Stimulated activated effector memory CD8-positive, alpha-beta T cell treated with anti-CD3 and anti-CD28 coated beads, Interleukin-12 subunit alpha, Interleukin-12 subunit beta, amount 100 ng/mL, for 72 hours (primary cell): ENCODE measurements at regions not wholly inside any gene's neighbourhood (a gene's known extent, or its start where the extent isn't known, plus 50 kb on each side); places are given as distances from the start of the nearest gene placed in this dataset.
A peak's percentile ranks its signal among the peaks of the same experiment; 100 is the strongest.

Source experiments
- ATAC-seq: fragments of 150-1000 bp; cut with Tn5 transposase; 2 replicates; pipeline ENCODE4 v1.10.0; 2021
- DNase-seq, 2 donors: peaks; one replicate each; pipeline ENCODE4 v3.0.0; 2021 to 2022; ENCODE audit warnings: low spot score in 2 of 2
- H3K27ac Mint-ChIP-seq: one replicate; pipeline ENCODE4 v1.8.0; 2022; ENCODE audit warnings: mild to moderate bottlenecking, mixed read lengths
- H3K36me3 Mint-ChIP-seq: one replicate; pipeline ENCODE4 v1.8.0; 2022; ENCODE audit warnings: mild to moderate bottlenecking, mixed read lengths
- H3K4me1 Mint-ChIP-seq: one replicate; pipeline ENCODE4 v1.8.0; 2022; ENCODE audit warnings: mixed read lengths
- H3K4me3 Mint-ChIP-seq: one replicate; pipeline ENCODE4 v1.8.0; 2022; ENCODE audit warnings: mild to moderate bottlenecking, mixed read lengths
- H3K9me3 Mint-ChIP-seq: one replicate; pipeline ENCODE4 v1.8.0; 2022; ENCODE audit warnings: mixed read lengths

DNA sequence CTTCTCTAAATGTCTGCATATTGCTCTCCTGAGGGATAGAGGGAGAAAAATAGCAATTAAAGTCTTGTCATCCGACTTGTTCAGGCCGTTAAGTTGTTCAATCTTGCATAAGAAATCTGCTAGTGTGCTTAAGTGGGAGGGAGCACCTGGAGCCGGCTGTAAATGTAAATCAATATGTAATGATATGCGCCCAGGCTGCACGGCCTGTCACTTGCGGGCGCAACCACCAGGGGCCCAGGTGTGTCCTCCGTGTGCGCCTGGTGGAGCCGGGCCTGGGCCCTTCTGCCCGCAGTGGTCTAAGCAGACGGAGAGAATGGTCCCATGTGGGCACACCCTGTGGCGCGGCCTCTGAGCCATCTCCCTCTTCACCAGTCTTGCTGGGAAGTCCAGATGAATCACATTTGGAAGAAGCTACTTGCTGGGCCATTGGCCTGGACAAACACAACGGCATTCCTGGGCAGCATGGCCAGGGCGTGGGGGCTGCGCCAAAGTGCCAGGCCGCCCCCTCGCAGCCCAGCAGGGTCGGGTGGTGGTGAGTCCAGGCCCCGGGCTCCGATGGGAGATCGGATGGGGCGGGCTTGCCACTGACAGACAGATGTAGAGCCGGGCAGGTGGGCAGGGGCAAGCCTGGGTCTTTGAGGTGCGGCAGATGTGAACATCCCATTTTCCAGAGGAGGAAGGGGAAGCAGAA lies 193.3 kb upstream of the C14orf180 start:
- Mint-ChIP-seq H3K4me1 (peaks cover 35% of the 10 kb centered on the region), H3K27ac (no peak overlapping the region), H3K36me3 (no peaks in the 10 kb centered on the region), H3K4me3 (no peak overlapping the region), H3K9me3 (peaks cover 4% of the 10 kb centered on the region)
- ATAC-seq (no peak), DNase-seq (no peak)

DNA sequence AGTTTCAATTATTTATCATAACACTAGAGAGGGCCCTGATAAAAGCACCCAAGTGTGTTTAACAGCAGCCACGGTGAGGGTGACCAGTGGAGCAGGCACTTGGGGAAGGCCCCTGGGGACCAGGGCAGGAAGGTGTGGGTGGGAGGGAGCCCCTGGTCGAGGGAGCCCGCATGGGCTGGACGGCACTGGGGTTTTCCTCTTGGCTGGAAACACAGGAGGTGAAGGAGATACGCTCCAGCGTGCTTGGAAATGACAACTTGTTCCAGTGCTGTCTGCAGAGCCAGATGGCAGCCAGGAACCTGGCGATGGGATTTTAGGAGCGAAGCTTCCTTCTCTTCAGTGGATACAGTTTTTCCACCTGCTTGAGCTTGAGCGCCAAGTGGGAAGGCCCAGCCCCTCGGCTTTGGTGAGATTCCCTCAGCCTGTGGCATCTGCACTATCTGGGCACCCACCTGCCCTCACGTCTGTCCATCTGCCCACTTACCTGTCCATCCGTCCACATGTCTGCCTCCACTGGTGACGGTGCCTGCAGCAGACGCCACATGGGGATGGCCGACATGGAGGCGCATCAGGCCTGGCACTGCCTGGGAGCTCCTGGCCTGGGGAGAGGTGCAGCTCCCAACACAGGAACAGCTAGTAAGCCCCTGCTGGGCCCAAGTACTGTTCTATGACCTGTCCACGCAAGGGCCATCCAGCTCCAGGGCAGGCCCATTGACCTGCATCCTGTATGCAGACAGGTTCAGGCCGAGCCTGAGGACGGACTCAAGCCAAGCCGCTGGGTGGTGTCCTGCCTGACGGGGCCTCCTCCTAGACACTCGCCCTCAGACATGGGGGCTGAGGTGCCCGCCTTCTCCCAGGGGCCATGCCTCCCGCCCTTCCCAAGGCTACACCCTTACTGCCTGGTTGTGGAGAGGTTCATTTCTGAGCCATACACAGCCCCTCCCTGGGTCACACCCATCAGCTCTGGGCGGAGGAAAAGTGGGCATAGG lies 192.2 kb upstream of the C14orf180 start:
- DNase-seq, result no peak
- Mint-ChIP-seq H3K27ac (peak overlapping the region; percentile 48), H3K4me3 (no peak overlapping the region), H3K36me3 (no peaks in the 10 kb centered on the region), H3K9me3 (no peaks in the 10 kb centered on the region), H3K4me1 (peaks cover 45% of the 10 kb centered on the region)
- ATAC-seq, result no peak

DNA sequence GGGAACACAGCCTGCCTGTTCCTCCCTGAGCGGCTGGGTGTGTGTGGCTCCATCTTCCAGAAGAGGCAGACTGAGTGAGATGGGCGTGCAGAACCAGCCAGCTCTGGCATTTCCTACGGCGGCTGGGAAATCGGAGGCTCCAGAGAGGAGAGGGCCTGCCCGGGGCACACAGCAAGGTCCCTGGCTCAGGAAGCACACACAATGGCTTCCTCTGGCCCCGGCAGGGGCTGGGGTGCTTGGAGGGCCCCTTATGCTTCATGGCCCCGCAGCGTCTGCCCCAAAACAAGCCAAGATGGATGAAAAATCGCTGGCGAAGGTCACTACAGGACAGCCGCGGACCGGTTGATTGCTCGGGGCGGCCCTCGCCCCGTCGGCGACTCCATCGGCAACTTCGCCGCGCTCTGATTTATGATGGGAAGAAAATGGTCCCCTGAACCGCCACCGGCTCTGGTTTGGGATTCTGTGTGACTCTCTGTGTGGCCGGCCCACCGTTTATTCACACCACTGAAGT lies 191.5 kb upstream of the C14orf180 start:
- ATAC-seq (no peak), DNase-seq (no peak)
- no peaks in the 10 kb centered on the region for H3K36me3 Mint-ChIP-seq
- no peak overlapping the region for H3K4me3 Mint-ChIP-seq
- H3K4me1 Mint-ChIP-seq, result peaks cover 46% of the 10 kb centered on the region
- peak overlapping the region; percentile 48 for H3K27ac Mint-ChIP-seq
- no peaks in the 10 kb centered on the region for H3K9me3 Mint-ChIP-seq

DNA sequence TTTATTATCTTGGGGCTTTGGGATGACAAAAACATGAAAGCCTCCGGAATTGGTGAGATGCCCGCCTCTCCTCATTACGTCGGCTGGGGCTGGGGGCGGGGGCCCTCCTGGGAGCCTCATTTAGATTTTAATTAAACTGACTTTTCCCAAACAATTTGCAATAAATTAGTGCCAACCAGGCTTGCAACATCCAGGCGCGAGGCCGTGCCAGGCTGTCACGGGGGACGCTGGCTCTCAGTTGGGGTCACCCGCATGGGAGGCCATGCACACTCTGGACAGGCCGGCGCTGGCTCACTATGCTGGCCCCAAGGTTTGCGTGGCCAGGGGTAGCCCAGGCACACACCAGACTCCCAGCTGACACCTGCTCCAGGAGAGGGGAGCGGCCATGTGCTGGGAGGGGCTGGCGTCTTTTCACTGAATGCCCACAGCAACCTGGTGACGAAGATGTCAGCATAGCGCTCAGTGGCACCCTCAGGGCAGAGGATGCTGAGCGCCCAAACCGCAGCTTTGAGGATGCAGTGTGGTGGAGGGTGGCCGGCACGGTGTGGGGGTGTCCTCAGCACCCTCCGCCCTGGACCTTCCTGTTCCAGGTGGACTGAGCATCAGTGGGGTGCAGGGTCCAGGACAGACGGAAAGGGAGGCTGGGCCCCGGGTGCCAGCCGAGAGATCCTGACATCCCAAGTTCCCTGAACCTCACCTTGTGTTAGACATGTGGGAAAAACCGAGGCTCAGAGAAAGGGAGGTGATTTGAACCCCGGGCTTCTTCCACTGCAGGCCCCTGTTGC lies 190.8 kb upstream of the C14orf180 start:
- DNase-seq, result peak in 1 of 2 donors; percentile 25
- Mint-ChIP-seq H3K27ac (peak overlapping the region; percentile 82), H3K9me3 (no peaks in the 10 kb centered on the region), H3K4me1 (peaks cover 51% of the 10 kb centered on the region), H3K36me3 (no peaks in the 10 kb centered on the region), H3K4me3 (no peak overlapping the region)
- no peak for ATAC-seq

DNA sequence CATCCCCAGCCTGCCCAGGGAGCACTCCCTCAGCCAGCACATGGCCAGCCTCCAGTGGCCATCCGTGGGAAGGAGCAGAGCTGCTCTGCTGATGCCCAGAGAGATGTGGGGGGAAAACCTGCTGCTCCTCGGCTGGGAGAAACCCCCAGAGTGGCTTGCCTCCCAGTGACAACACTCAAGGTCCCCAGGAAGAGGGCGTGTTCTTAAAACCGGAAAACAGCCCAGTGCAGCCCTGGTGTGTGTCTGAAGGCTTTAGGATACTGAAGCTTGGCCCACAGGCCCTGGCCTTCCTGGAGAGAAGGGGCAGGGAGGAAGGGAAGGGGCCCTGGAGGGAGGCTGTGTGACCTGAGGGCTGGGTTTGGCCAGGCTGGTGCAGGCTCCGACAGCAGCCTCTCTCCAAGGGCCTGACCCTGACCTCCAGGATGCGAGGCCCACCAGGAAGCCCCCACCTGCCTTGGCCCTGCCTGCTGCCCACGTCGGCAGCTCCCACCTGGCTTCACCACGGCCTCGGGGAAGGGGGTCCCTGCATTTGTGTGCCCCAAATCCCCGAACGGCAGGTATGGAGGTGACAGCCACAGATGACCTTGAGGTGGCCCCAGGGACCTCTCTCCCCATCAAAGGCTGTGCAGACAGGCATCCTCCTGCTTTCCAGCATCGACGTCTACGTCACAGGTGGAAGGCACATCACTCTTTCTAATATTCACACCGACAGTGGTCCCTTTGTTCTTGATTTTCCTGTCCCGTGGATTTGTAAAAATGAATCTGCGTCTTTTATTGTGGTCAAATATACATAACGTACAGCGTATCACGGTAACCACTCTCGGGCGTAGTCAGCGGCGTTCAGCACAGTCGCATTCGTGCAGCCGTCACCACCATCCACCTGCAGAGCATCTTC lies 190.0 kb upstream of the C14orf180 start:
- Mint-ChIP-seq H3K27ac (peak overlapping the region; percentile 82), H3K4me1 (peaks cover 53% of the 10 kb centered on the region), H3K4me3 (no peak overlapping the region), H3K9me3 (no peaks in the 10 kb centered on the region), H3K36me3 (no peaks in the 10 kb centered on the region)
- ATAC-seq, result peak; percentile 36
- peak in 1 of 2 donors; percentile 48 for DNase-seq

DNA sequence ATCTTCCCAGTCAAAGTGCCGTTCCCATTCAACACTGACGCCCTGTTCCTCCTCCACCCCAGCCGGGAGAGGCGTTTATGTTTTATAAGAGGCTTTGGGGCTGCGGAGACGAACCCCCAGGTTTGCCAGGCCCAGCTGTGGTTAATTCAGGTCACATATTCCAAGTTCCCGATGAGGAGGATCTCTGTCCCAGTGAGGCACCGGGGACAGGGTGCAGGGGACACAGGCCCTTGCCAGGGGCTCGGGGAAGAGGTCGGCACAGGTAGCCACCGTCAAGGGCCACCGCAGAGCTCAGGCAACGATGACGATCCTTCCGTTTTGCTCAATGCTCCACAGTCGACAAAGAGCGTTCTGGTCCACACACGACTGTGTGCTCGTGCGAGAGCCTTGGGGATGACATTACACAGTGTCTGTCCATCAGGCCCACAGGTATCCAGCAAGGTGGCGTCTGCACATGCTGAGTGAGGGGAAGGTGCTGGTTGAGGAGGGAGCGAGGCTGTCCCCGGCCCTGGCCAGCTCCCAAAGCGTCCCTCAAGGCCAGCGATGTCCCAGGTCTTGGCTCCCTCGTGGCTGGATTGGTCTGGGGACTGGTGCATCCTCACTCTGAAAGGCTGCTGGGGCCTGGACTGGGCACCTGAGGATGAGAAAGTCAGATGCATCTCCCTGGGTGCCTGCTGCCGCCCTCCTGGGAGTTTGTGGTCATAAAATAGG lies 189.2 kb upstream of the C14orf180 start:
- Mint-ChIP-seq H3K9me3 (no peaks in the 10 kb centered on the region), H3K4me3 (no peak overlapping the region), H3K4me1 (peaks cover 59% of the 10 kb centered on the region), H3K36me3 (no peaks in the 10 kb centered on the region), H3K27ac (peak overlapping the region; percentile 82)
- DNase-seq (peak in 1 of 2 donors; percentile 45), ATAC-seq (no peak)

DNA sequence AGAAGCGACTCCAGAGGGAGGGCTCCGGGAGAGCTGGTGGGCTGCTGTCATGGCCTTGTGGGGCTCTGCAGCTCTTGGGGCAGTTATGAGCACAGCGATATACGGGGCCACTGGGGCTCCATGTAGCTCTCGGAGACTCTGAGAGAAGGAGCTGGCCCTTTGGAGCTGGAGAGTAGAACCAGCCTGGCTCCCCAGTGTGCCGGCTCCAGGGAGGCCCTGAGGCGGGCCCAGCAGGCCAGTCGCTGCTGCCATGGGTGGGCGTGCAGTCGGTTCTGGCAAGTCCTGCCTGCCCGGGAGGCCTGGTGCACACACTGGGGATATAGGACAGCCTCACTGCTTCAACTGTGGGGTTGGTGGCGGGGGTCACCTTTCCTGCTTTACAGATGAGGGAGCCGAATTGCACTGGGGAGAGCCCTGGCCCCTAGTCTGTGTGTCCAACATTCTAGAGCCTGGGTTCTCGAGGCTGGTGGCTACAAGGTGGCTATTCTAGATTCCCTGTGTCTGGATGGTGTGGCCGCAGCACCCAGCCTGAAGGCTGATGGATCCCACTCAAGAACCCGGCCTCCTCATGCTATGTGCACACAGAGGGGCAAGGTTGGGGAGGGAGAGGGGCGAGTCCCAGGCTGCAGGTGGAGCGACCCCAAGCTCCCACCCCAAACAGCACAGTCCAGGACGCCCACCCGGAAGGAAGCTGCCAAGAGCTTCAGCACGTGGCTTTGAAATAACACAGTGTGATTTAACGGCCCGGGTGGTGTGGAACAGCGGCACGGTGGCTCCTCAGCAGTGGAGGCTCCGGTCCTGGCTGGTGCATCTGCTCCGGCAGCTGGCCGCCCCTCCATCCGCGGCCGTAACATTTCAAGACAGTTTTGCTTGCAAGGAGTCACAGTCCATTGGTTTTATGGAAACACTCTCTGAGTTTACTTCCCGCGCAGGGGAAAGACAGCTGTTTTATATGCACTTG lies 188.3 kb upstream of the C14orf180 start:
- DNase-seq (peak in 1 of 2 donors; percentile 43), ATAC-seq (no peak)
- no peaks in the 10 kb centered on the region for H3K36me3 Mint-ChIP-seq
- peaks cover 68% of the 10 kb centered on the region for H3K4me1 Mint-ChIP-seq
- H3K27ac Mint-ChIP-seq, result peak overlapping the region; percentile 87
- no peak overlapping the region for H3K4me3 Mint-ChIP-seq
- no peaks in the 10 kb centered on the region for H3K9me3 Mint-ChIP-seq

DNA sequence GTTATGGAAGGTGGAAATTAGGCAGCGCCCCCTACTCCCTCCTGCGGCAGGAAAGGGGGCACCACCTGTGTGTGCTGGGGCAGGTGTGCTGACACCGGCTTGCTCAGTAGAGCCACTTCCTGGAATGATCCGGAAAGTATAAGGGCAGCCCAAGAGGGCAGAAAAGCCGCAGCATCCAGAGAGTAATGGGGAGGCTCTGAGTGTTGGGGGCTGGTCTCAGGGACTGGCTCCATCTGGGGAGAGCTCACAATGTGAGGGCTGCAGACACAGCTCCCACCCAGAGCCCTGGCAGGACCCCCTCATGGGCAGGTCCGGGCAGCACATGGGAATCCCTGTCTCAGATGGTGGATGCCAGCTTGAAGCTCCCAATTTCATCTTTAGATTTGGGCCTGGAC lies 187.6 kb upstream of the C14orf180 start:
- Mint-ChIP-seq H3K36me3 (no peaks in the 10 kb centered on the region), H3K9me3 (no peaks in the 10 kb centered on the region), H3K4me3 (no peak overlapping the region), H3K4me1 (peaks cover 72% of the 10 kb centered on the region), H3K27ac (peak overlapping the region; percentile 87)
- DNase-seq (peak in 1 of 2 donors; percentile 39), ATAC-seq (no peak)

DNA sequence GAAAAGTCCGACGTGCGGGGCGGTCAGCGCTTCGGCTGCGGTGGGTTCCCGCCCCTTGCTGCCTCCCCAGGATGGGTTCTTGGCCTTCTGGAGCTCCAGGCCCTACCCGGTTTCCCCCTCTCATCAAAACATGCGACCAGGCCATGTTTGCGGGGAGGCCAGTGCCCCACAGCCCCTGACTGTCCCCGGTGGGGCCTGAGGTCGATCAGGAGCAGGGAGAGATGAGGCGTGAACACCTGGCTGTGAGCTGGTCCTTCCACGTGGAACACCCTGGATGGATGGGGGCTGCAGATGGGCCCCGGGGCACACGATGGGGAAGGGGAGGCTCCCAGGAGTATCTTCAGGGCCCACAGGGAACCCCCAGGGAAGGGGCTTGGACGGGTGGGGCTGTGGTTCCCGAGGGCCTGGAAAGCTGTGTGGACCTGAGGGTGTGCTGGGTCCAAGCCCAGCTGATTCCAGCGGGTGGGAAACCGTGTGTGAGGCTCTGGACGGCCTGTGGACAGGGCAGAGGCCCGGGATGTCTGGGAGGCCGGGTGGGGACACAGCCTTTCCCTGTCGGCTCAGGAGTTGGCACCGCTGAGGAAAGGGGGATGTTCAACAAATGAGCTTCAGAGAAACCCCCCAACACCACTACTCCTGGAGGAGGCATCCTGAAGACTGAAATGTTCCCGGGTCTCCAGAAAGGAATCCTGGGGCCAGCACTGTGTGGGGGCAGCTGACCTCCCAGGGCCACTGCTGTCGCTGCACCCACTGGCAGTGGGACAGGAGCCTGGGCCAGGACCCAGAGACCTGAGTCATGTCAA lies 187.0 kb upstream of the C14orf180 start:
- H3K27ac Mint-ChIP-seq, result peak overlapping the region; percentile 87
- peaks cover 71% of the 10 kb centered on the region for H3K4me1 Mint-ChIP-seq
- H3K9me3 Mint-ChIP-seq, result peaks cover 2% of the 10 kb centered on the region
- DNase-seq, result peak in 1 of 2 donors; percentile 45
- no peak for ATAC-seq
- H3K4me3 Mint-ChIP-seq, result no peak overlapping the region
- H3K36me3 Mint-ChIP-seq, result no peaks in the 10 kb centered on the region

DNA sequence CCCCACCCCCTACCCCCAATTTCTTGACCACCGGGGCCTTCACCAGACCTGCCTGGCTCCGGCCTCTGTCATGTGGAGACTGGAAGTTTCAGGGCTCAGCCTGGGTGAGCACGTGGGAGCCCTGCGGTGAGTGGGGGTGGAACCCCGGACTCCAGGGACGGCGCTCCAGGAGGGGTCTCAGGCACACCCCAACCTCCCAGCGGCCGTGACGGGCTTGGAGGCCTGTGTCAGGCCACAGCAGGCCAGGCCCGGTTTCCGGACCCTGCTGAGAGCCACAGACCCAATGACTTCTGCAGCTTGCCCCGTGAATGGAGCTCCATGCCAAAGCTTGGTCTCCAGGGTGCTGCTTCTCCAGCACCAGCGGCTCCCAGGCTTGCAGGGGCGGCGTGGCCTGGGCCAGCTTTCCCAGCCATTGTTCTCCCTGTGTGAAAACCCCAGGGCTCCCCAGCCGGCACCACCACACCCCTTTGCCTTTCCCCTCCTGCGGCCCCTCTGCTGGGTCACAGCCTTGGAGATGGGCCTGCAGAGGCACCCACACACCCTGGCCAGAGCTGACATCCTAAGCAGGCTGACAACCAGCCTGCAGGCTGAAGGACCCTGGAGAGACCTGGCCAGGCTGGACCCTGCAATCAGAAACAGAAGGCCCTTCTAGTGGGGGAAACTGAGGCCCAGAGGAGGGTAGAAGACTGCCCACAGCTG lies 186.2 kb upstream of the C14orf180 start:
- ATAC-seq, result no peak
- Mint-ChIP-seq H3K4me3 (peak overlapping the region; percentile 37), H3K36me3 (no peaks in the 10 kb centered on the region), H3K9me3 (peaks cover 5% of the 10 kb centered on the region), H3K4me1 (peaks cover 66% of the 10 kb centered on the region), H3K27ac (peak overlapping the region; percentile 86)
- DNase-seq, result no peak

DNA sequence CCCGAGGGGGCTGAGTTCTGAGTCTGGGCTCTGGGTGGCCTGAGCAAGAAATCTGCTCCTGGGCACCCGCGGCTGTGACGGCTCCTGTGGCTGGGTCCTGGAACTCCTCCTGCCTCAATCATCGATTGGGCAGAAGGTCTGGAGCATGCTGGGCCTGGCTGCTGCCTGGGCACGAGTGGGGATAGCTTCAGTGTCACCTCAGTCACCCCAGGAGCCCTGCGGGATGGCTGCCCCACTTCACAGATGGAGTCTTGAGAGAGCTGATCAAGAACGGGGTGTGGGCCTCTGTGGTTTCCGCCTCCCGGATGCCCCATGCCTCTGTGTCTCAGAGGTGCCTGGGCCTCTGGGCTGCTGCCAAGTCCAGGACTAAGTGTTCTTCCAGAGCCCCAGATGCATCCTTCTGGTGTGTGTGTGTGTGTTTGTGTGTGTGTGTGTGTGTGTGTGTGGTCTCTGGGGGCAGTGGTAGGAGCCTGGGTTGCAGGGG lies 185.6 kb upstream of the C14orf180 start:
- Mint-ChIP-seq H3K36me3 (no peaks in the 10 kb centered on the region), H3K4me1 (peaks cover 63% of the 10 kb centered on the region), H3K27ac (peak overlapping the region; percentile 86), H3K4me3 (peak overlapping the region; percentile 37), H3K9me3 (peaks cover 5% of the 10 kb centered on the region)
- peak; percentile 84 for ATAC-seq
- DNase-seq, result peak in 1 of 2 donors; percentile 55
